C4-2B (cell line): ENCODE measurements at regions not wholly inside any gene's neighbourhood (a gene's known extent, or its start where the extent isn't known, plus 50 kb on each side); places are given as distances from the start of the nearest gene placed in this dataset.

Source experiments
- H3K27ac ChIP-seq: fragments of 450-650 bp; 2 replicates; pipeline ENCODE4 v1.5.1; 2017
- CTCF ChIP-seq: fragments of 450-650 bp; conservative IDR thresholded peaks from 2 replicates; pipeline ENCODE4 v1.5.1; 2017; ENCODE audit warnings: mild to moderate bottlenecking
- ZFX ChIP-seq: fragments of 450-650 bp; IDR thresholded peaks from 2 replicates; pipeline ENCODE4 v1.6.1; 2017

GRCh38 chr21:35136586-35137219 lies 87.6 kb upstream of the RUNX1 start:
- TF ChIP-seq CTCF (no peak), ZFX (no peak)
- H3K27ac ChIP-seq, result no peak overlapping the region

- no peak overlapping the region for H3K27ac ChIP-seq
- TF ChIP-seq ZFX, result no peak
- TF ChIP-seq CTCF, result no peak
Measured at GRCh38 chr21:35136106-35136505, 87.0 kb upstream of the RUNX1 start.

- TF ChIP-seq ZFX, result no peak
- TF ChIP-seq CTCF, result no peak
- no peak overlapping the region for H3K27ac ChIP-seq
Measured at GRCh38 chr21:35135481-35135880, 86.4 kb upstream of the RUNX1 start.

- H3K27ac ChIP-seq, result no peak overlapping the region
- TF ChIP-seq CTCF (no peak), ZFX (no peak)
Measured at GRCh38 chr21:35134309-35134708, 85.2 kb upstream of the RUNX1 start.

- TF ChIP-seq ZFX, result no peak
- TF ChIP-seq CTCF, result no peak
- H3K27ac ChIP-seq, result no peak overlapping the region
Measured at GRCh38 chr21:35128536-35128935, 79.4 kb upstream of the RUNX1 start.

- TF ChIP-seq ZFX, result no peak
- no peak for TF ChIP-seq CTCF
- H3K27ac ChIP-seq, result no peak overlapping the region
Measured at GRCh38 chr21:35127851-35128250, 78.7 kb upstream of the RUNX1 start.

GRCh38 chr21:35127026-35127425 lies 77.9 kb upstream of the RUNX1 start:
- TF ChIP-seq CTCF (no peak), ZFX (no peak)
- H3K27ac ChIP-seq, result no peak overlapping the region
